ENCODE measurements at regions not wholly inside any gene's neighbourhood (a gene's known extent, or its start where the extent isn't known, plus 50 kb on each side); places are given as distances from the start of the nearest gene placed in this dataset.
A peak's percentile ranks its signal among the peaks of the same experiment; 100 is the strongest.

GRCh38 chr5:163706053-163706771 is 200.8 kb downstream of the MAT2B start:
- H3K27me3 ChIP-seq (ENCODE audit: insufficient read depth, low read length), result no peaks in the 10 kb centered on the region
- no peaks in the 10 kb centered on the region for H3K36me3 ChIP-seq (ENCODE audit: insufficient read depth, low read length)
- no peaks in the 10 kb centered on the region for H3K79me2 ChIP-seq (ENCODE audit: insufficient read depth, low read length)
- no peaks in the 10 kb centered on the region for H4K20me1 ChIP-seq (ENCODE audit: insufficient read depth, low read length)
- H3K27ac ChIP-seq (ENCODE audit: low read depth, low read length), result peak overlapping the region; percentile 56
- DNase-seq (ENCODE audit: insufficient read length, low spot score, missing footprints), result peak; percentile 0
- no peaks in the 10 kb centered on the region for H3K9me3 ChIP-seq (ENCODE audit: low read depth, low read length)
- TF ChIP-seq, protein P1, sequence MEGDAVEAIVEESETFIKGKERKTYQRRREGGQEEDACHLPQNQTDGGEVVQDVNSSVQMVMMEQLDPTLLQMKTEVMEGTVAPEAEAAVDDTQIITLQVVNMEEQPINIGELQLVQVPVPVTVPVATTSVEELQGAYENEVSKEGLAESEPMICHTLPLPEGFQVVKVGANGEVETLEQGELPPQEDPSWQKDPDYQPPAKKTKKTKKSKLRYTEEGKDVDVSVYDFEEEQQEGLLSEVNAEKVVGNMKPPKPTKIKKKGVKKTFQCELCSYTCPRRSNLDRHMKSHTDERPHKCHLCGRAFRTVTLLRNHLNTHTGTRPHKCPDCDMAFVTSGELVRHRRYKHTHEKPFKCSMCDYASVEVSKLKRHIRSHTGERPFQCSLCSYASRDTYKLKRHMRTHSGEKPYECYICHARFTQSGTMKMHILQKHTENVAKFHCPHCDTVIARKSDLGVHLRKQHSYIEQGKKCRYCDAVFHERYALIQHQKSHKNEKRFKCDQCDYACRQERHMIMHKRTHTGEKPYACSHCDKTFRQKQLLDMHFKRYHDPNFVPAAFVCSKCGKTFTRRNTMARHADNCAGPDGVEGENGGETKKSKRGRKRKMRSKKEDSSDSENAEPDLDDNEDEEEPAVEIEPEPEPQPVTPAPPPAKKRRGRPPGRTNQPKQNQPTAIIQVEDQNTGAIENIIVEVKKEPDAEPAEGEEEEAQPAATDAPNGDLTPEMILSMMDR (IDR thresholded peaks at IDR 0.05; ENCODE audit: extremely low read depth, low read depth, low read length), result no peak
- peak overlapping the region; percentile 42 for H3K4me2 ChIP-seq (ENCODE audit: insufficient read depth, low read length)
- peak overlapping the region; percentile 70 for H2AFZ ChIP-seq (ENCODE audit: low read length)
- peaks cover 16% of the 10 kb centered on the region for H3K4me1 ChIP-seq (ENCODE audit: insufficient read depth, low read length)
- H3K4me3 ChIP-seq (ENCODE audit: insufficient read depth, low read length), result no peak overlapping the region

GRCh38 chr5:163712011-163712410 is 206.6 kb downstream of the MAT2B start:
- Histone ChIP-seq H3K27ac (ENCODE audit: low read depth, low read length) (no peak overlapping the region), H3K9me3 (ENCODE audit: low read depth, low read length) (no peaks in the 10 kb centered on the region), H3K79me2 (ENCODE audit: insufficient read depth, low read length) (no peaks in the 10 kb centered on the region), H3K27me3 (ENCODE audit: insufficient read depth, low read length) (no peaks in the 10 kb centered on the region), H3K4me1 (ENCODE audit: insufficient read depth, low read length) (no peaks in the 10 kb centered on the region), H4K20me1 (ENCODE audit: insufficient read depth, low read length) (no peaks in the 10 kb centered on the region), H3K4me3 (ENCODE audit: insufficient read depth, low read length) (no peak overlapping the region), H3K4me2 (ENCODE audit: insufficient read depth, low read length) (no peak overlapping the region), H2AFZ (ENCODE audit: low read length) (no peak overlapping the region), H3K36me3 (ENCODE audit: insufficient read depth, low read length) (no peaks in the 10 kb centered on the region)
- TF ChIP-seq, protein P1 (IDR thresholded peaks at IDR 0.05; ENCODE audit: extremely low read depth, low read depth, low read length), result no peak
- no peak for DNase-seq (ENCODE audit: insufficient read length, low spot score, missing footprints)

DNA sequence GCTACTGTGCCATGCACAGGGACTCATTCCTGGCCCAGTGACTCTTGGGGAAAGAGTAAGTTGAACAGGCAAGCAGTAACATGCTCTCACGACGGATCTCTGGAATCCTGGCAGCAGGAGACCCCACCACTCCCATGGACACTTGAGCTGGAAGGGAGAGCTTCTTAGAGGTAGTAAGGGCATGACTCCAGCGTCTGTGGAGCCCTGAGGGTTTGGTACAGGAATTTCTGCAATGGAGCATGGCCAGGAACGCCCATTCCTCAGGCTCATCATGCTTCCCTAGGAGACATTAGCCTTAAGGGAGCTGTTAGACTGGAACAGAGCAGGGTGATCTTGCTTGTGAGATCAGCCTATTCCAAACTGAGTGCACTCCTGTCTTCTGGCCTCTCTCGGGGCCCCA is 212.9 kb downstream of the MAT2B start:
- TF ChIP-seq, protein P1 (IDR thresholded peaks at IDR 0.05; ENCODE audit: extremely low read depth, low read depth, low read length), result no peak
- H3K27ac ChIP-seq (ENCODE audit: low read depth, low read length), result no peak overlapping the region

GRCh38 chr5:163724305-163724704 is 218.9 kb downstream of the MAT2B start:
- H3K79me2 ChIP-seq (ENCODE audit: insufficient read depth, low read length), result no peaks in the 10 kb centered on the region
- H3K36me3 ChIP-seq (ENCODE audit: insufficient read depth, low read length), result no peaks in the 10 kb centered on the region
- H3K9me3 ChIP-seq (ENCODE audit: low read depth, low read length), result no peaks in the 10 kb centered on the region
- H3K27ac ChIP-seq (ENCODE audit: low read depth, low read length), result no peak overlapping the region
- H3K4me1 ChIP-seq (ENCODE audit: insufficient read depth, low read length), result no peaks in the 10 kb centered on the region
- DNase-seq (ENCODE audit: insufficient read length, low spot score, missing footprints), result no peak
- no peaks in the 10 kb centered on the region for H4K20me1 ChIP-seq (ENCODE audit: insufficient read depth, low read length)
- TF ChIP-seq, protein P1 (IDR thresholded peaks at IDR 0.05; ENCODE audit: extremely low read depth, low read depth, low read length), result no peak
- H2AFZ ChIP-seq (ENCODE audit: low read length), result no peak overlapping the region
- H3K4me2 ChIP-seq (ENCODE audit: insufficient read depth, low read length), result no peak overlapping the region
- no peaks in the 10 kb centered on the region for H3K27me3 ChIP-seq (ENCODE audit: insufficient read depth, low read length)
- no peak overlapping the region for H3K4me3 ChIP-seq (ENCODE audit: insufficient read depth, low read length)

More for the DNA sequence above, 212.9 kb downstream of the MAT2B start:
- no peaks in the 10 kb centered on the region for H3K4me1 ChIP-seq (ENCODE audit: insufficient read depth, low read length)
- no peaks in the 10 kb centered on the region for H3K36me3 ChIP-seq (ENCODE audit: insufficient read depth, low read length)
- peak overlapping the region; percentile 29 for H2AFZ ChIP-seq (ENCODE audit: low read length)
- no peaks in the 10 kb centered on the region for H4K20me1 ChIP-seq (ENCODE audit: insufficient read depth, low read length)
- H3K4me3 ChIP-seq (ENCODE audit: insufficient read depth, low read length), result no peak overlapping the region
- no peaks in the 10 kb centered on the region for H3K79me2 ChIP-seq (ENCODE audit: insufficient read depth, low read length)
- H3K27me3 ChIP-seq (ENCODE audit: insufficient read depth, low read length), result no peaks in the 10 kb centered on the region
- no peaks in the 10 kb centered on the region for H3K9me3 ChIP-seq (ENCODE audit: low read depth, low read length)
- H3K4me2 ChIP-seq (ENCODE audit: insufficient read depth, low read length), result no peak overlapping the region
- DNase-seq (ENCODE audit: insufficient read length, low spot score, missing footprints), result no peak
